ENCODE measurements at regions not wholly inside any gene's neighbourhood (a gene's known extent, or its start where the extent isn't known, plus 50 kb on each side); places are given as distances from the start of the nearest gene placed in this dataset.

- no peak overlapping the region for H3K4me2 ChIP-seq (ENCODE audit: low read length)
- no TSS peak for BruUV-seq (replicated peaks)
- H2AFZ ChIP-seq (ENCODE audit: low read length), result no peak overlapping the region
- no peaks in the 10 kb centered on the region for H3K79me2 ChIP-seq (ENCODE audit: insufficient read depth, low read depth, low read length)
- H3K4me1 ChIP-seq (ENCODE audit: insufficient read depth, low read length, poor library complexity, severe bottlenecking), result peaks cover 17% of the 10 kb centered on the region
- intact Hi-C loops (cut with micrococcal nuclease; ENCODE audit: unreplicated experiment), result loop anchor here (5.0 kb wide), 1 partner anchor 987 kb away; no protein-coding TSS in a partner anchor
- H4K20me1 ChIP-seq (ENCODE audit: insufficient read depth, low read length), result no peaks in the 10 kb centered on the region
- no peaks in the 10 kb centered on the region for H3K36me3 ChIP-seq (ENCODE audit: insufficient read depth, low read length)
- no peaks in the 10 kb centered on the region for H3K9me3 ChIP-seq (ENCODE audit: low read length)
- no peak overlapping the region for H3K4me3 ChIP-seq (ENCODE audit: low read depth, low read length, poor library complexity, severe bottlenecking)
- ChIA-PET CTCF (ENCODE audit: unreplicated experiment) (no interaction called here), POLR2A (no interaction called here)
- no peak overlapping the region for H3K27ac ChIP-seq (ENCODE audit: low read depth, low read length, poor library complexity, severe bottlenecking)
- no peaks in the 10 kb centered on the region for H3K9me2 ChIP-seq (ENCODE audit: insufficient read depth, low read length)
- no peak for DNase-seq (ENCODE audit: low spot score)
- TF ChIP-seq CTCF (conservative IDR thresholded peaks at IDR 0.05; ENCODE audit: low read length) (no peak), EZH2phosphoT487 (IDR thresholded peaks at IDR 0.05; ENCODE audit: borderline replicate concordance, low read depth, low read length) (no peak)
Observed at GRCh38 chr10:78210548-78210947, 176.9 kb downstream of the RPS24 start.

GRCh38 chr10:78210976-78211375, 177.3 kb downstream of the RPS24 start:
- intact Hi-C loops (cut with micrococcal nuclease; ENCODE audit: unreplicated experiment), result loop anchor here (5.0 kb wide), 1 partner anchor 986 kb away; no protein-coding TSS in a partner anchor
- CTCF ChIA-PET (ENCODE audit: unreplicated experiment), result no interaction called here
- H3K4me1 ChIP-seq (ENCODE audit: insufficient read depth, low read length, poor library complexity, severe bottlenecking), result peaks cover 12% of the 10 kb centered on the region

More at GRCh38 chr10:78210976-78211375, 177.3 kb downstream of the RPS24 start:
- Histone ChIP-seq H3K79me2 (ENCODE audit: insufficient read depth, low read depth, low read length) (no peaks in the 10 kb centered on the region), H2AFZ (ENCODE audit: low read length) (no peak overlapping the region), H3K9me2 (ENCODE audit: insufficient read depth, low read length) (no peaks in the 10 kb centered on the region), H3K4me3 (ENCODE audit: low read depth, low read length, poor library complexity, severe bottlenecking) (no peak overlapping the region), H3K4me2 (ENCODE audit: low read length) (no peak overlapping the region), H3K36me3 (ENCODE audit: insufficient read depth, low read length) (no peaks in the 10 kb centered on the region), H4K20me1 (ENCODE audit: insufficient read depth, low read length) (no peaks in the 10 kb centered on the region), H3K27ac (ENCODE audit: low read depth, low read length, poor library complexity, severe bottlenecking) (no peak overlapping the region), H3K9me3 (ENCODE audit: low read length) (no peaks in the 10 kb centered on the region)
- BruUV-seq (replicated peaks), result no TSS peak
- DNase-seq (ENCODE audit: low spot score), result no peak
- TF ChIP-seq CTCF (conservative IDR thresholded peaks at IDR 0.05; ENCODE audit: low read length), result no peak
- no peak for TF ChIP-seq EZH2phosphoT487 (IDR thresholded peaks at IDR 0.05; ENCODE audit: borderline replicate concordance, low read depth, low read length)
- POLR2A ChIA-PET, result no interaction called here

All from OCI-LY7 (cell line).